ENCODE measurements at regions not wholly inside any gene's neighbourhood (a gene's known extent, or its start where the extent isn't known, plus 50 kb on each side); places are given as distances from the start of the nearest gene placed in this dataset.
A peak's percentile ranks its signal among the peaks of the same experiment; 100 is the strongest.

DNA sequence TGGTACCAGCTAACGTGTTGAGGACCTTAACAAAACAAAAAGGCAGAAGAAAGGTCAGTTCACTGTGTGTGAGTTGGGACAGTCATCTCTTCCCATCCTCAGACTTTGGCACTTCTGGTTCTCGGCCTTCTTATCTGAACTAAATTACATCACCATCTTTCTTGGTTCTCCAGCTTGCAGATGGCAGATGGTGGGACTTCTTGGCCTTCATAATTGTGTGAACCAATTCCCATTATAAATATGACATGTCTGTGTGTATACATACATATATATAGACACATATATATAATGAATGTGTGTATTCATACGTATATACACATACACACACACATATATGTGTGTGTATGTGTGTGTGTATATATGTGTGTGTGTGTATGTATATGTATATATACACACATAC is 301.2 kb upstream of the TRIB2 start:
- intact Hi-C loops (cut with DNase I), result loop anchor here (5.0 kb wide), 1 partner anchor 307 kb away; no protein-coding TSS in a partner anchor

DNA sequence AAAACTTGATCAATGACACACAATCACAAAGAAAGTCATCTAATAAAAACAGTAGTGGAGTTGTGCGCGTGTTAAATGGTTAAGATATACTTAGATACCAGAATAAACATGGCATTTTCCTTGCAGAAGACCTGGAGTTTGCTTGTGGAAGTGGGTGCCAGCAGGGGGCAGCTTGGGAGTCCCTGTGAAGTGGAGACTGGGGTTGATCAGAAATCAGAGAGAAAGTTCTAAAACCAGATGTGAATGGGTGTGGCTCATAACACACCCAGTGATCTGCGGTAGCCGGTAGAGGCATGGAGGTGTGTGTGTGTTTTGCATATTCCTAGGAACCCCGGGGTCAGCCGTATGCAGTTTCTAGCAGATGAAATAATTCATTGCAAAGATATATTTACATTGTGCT is 300.1 kb upstream of the TRIB2 start:
- peak in 2 of 10 donors; percentile 14 to 70 for DNase-seq
- intact Hi-C loops (cut with DNase I), result loop anchor here (5.0 kb wide), 1 partner anchor 306 kb away; no protein-coding TSS in a partner anchor

More for the DNA sequence above, 301.2 kb upstream of the TRIB2 start:
- DNase-seq, result no peak

DNA sequence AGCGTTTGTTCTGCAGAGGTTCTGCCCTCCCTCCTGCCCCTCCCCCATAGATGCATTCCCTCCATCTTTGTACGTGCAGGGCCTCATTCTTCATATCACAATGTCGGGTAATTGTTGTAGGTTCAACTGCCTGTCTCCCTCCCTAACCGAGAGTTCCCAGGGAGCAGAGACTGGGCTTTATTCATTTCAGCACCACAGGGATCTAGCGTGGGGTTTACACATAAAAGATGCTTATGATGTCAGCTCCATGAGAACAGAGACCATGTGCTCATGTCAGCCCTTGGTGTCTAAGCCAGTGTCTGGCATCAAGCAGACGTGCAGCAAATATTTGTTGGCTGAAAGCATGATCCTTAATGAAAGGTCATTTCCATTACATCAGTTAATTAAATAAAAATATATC is 298.9 kb upstream of the TRIB2 start:
- DNase-seq, result no peak
- intact Hi-C loops (cut with DNase I), result loop anchor here (5.0 kb wide), 1 partner anchor 305 kb away; no protein-coding TSS in a partner anchor

DNA sequence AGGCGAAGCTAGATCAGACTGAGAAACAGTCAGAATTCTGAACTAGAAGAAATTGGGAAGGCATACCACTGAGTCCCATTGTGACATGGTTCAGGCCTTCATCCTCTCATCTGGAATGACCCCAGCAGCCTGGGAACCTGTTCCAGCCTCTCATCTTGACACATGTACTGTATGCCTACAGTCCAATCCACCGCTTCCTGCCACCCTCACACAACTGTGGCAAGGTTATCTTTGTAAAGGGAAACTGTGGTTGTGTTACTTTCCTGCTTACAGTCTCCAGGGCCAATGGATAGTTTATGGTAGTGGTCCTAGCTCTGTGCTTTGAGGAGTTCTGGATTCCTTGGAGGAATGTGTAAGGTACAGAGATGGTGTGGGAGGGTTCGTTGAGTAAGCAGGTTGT is 296.9 kb upstream of the TRIB2 start:
- no peak for DNase-seq
- intact Hi-C loops (cut with DNase I), result loop anchor here (5.0 kb wide), 1 partner anchor 302 kb away; no protein-coding TSS in a partner anchor

DNA sequence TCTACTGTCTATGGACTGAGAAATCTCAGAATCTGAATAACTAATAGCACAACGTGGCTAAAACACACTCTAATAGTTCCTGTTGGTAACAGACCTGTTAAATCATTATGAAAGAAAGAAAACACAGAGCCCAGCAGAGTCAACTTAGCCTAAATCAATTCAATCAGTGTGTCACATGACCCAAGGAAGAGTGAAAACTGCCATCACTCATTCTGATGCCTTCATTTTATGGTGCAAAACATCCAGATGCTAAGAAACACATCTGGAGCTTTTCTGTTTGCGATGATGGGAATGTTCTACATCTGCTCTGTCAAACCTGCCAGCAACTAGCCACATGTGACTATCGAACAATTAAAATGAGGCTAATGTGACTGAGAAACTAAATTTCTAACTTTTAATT is 295.7 kb upstream of the TRIB2 start:
- intact Hi-C loops (cut with DNase I), result no loop called here
- DNase-seq, result no peak

DNA sequence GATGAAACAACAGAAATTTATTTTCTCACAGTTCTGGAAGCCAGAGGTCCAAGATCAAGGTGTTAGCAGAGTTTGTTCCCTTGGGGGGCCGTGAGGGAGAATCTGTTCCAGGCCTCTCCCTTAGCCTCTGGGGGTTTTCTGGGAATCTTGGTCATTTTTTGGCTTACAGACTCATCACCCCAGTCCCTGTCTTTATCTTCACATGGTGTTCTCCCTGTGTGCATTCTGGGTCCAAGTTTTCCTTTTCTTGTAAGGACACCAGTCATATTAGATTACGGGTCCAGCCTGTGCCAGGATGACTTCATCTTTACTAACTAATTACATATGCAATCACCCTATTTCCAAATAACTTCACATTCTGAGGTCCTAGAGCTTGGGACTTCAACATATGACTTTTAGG is 292.5 kb upstream of the TRIB2 start:
- no peak for DNase-seq
- intact Hi-C loops (cut with DNase I), result no loop called here

DNA sequence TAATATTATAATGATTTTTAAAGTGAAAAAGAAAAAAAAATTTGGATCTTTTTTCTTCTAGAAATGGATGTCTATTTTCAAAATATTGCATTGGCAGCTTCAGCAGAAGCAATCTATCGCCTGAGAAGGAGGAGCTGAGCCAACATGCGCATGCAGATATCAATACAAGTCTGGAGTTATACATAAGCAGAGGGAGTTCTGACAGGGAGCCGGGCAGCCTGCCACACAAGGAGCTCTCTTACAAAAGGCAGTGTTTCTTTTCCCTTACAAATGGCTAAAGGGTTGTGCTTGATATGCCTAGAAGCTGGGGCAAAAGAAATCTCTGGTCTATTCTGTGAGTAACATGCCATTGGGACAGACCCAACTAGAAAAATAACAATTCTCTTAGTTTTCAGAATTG is 291.9 kb upstream of the TRIB2 start:
- intact Hi-C loops (cut with DNase I), result no loop called here
- DNase-seq, result peak in 9 of 10 donors; percentile 23 to 91 (median 50)

DNA sequence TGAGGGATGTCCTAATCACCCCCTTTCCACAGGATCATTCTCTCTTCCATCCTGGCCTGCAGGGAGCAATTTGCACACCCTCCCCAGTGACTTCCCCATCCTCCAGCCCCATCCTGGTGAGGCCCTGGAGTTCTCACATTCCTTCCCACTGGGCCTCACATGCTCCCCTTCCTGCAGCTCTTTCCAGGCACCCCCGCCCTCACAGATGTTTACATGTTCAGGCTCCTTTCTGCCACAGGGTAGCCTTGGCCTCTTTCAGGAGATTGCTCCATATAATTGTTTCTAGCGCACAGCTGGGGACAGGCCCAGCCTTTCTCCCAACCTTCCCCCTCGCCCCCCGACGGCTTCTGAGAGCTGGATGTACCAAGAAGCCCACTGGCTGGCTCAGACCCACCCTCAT is 288.4 kb upstream of the TRIB2 start:
- intact Hi-C loops (cut with DNase I), result no loop called here

DNA sequence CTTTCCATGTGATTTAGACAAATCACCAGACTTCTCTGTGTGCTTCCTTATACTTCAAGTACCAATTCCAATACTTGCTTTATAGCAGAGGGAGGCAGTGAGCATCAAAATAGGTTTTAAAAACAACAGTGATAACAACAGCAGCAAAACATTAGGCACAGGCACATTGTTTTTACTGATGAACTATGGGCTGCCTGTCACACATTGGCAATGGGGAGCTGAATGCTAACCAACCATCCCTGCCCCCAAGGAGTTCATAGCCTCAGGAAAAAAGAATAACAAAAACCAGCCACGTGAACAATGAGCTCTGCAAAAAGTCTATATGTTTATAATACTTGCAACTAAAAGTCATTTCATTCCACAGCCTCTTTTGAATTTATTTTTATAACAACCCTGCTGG is 287.9 kb upstream of the TRIB2 start:
- intact Hi-C loops (cut with DNase I), result no loop called here
- DNase-seq, result no peak

More for the DNA sequence above, 288.4 kb upstream of the TRIB2 start:
- DNase-seq, result peak in 1 of 10 donors; percentile 36

DNA sequence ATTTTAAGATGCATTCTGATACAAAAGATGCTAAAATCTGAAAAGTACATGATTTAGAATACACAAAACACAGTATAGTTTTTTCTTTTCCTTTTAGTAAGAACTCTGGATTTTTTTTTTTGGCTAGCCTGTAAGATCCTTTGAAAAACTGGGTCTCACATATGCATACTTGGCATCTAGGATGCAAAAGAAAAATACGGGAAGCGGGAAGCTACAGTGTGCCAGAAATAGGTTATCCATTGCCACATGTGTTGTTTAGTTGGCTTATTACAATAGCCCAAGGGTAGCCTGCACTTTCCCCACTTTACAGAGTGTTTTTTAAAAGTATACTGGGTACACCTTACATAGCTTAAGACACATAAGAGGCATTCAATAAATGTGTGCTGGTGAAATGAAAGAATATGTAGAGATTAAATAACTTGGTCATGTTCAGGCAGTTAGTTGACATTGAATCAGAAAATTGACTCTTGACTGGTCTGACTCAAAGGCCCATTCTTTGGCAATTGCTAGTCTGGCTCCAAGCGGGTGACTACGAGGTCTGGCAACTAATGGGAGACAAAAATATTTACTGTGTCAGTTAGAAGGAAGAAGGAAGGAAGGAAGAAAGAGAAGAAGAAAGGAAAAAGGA is 286.8 kb upstream of the TRIB2 start:
- intact Hi-C loops (cut with DNase I), result no loop called here
- no peak for DNase-seq

DNA sequence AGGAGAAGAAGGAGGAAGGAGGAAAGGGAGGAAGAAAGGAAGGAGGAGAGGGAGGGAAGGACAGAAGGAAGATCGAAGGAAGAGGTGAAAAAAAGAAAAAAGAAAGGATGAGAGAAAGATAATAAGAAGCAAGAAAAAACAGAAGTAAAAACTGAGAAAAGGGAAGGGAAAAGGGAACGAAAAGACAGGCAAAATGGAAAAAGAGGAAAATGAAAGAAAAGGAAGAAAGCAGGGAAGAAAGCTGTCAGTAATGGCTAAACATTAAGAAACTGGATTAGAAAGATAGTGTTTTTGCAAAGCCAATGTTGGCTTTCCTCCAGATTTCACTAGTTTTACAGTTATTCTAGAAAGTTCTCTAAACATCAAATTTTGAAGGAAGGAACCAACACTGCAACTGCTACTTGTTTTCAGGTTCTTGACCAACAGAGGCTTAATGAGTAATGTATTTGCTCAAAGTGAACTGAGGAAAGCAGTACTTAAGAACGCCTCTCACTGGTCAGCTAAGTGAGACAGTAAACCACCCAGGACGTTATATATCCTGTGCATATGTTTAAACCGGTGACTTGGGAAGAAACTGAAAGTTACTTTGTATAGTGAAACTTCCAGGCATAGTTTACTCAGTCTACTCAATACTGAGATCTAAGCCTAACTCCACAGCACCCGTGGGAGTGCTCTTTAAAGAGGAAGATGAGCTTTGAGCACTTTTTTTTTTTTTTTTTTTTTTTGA is 286.2 kb upstream of the TRIB2 start:
- DNase-seq, result no peak
- intact Hi-C loops (cut with DNase I), result no loop called here

DNA sequence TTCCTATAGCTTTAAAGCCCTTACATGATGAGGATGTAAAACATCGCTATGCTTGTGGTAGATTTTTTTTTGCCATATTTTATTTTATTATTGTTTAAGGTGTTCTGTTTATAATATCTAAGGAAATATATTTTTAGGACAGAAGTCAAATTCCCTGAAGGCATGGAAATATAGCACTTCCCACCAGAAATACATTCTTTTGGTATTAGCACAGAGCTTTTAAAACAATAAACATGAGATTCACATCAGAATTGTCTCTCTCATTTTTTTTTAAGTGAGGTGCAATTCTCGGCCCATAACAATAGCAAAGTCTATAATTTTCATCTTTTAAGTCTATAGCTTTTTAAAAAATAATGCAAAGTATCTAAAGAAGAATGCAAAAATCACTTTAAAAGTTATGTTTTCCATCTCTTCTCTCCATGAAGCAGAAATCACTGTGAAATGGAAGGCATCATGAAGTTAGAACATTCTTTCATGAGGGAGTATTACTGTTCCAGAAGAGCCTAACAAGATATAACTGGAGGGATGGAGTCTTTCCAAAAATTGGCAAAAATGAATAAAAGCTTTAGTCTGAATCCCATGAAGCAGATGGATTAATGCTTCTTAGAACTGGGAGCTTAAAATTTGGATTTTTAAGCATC is 283.6 kb upstream of the TRIB2 start:
- no peak for DNase-seq

DNA sequence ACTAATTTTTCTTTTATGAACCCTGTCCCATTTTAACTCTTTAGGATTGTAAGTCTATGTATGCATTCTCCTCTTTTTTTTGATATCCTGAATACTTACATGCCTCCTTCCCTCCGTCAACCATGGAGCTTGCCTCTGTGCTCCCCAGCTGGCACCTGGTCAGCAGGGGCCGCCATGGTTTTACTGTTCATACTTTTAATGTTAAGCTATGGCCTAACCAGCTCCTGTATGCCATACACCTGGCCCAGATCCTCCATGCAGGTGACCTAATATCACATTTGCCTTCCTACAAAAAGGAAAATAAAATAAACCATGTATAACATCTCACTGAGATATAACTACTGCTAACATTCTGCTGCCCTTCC is 283.1 kb upstream of the TRIB2 start:
- no peak for DNase-seq
- intact Hi-C loops (cut with DNase I), result no loop called here

More for the DNA sequence above, 283.6 kb upstream of the TRIB2 start:
- intact Hi-C loops (cut with DNase I), result no loop called here

DNA sequence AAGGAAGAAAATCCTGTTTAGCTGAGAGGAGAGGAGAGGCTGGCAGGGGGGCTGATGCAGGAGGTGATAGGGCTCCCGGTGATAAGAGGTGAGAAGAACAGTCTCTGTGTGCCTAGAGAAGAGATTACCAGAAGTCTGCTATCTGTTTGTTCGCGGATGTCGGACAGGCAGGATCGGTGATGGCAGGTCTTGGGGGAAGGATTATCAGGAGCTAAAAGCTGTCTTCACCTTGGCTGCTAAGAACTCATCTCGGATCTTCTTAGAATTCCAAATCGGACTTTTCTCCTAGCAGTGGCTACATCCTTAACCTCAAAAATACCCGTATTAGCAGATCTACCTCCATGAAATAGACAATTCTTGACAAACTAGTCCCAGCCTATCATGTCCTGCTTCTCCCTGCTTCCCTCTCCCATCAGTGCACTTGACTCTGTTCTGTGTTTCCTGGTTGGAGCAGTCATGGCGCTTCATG is 282.1 kb upstream of the TRIB2 start:
- no peak for DNase-seq
- intact Hi-C loops (cut with DNase I), result no loop called here

DNA sequence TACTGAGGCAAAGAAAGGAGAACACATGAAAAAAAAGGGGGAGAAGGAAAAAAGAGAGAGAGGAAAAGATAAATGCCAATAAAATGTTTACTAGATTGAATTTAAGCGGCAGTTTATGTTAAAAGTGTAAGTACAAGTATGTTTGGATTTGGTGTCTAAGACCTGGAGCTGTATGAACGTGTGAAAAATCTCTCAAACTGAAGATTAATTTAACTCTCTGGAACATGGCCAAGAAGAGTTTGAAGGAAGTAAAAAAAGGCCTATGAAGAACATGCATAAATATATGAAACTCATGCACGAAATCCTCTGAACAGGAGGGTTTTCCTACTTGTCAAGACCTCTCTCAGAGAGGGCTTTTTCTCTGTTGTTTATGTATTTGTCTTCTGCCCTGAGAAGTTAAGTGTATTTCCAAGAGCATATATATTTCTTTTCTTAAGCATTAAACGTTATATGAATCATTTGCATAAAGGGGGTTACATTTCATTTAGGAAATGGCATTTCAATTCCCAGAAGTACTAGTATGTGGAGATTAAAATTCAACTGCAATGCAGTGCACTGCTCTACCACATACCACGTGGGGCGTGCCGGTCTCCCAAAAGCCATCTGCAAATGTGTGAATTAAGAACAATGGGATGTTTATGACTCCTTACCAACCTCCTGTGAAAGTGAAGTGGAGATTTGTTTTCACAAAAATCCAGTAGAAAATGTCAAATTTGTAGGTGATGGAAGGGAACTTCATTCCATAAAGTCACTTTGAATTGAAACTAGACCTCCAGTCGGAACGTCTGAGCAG is 281.1 kb upstream of the TRIB2 start:
- intact Hi-C loops (cut with DNase I), result no loop called here
- no peak for DNase-seq

DNA sequence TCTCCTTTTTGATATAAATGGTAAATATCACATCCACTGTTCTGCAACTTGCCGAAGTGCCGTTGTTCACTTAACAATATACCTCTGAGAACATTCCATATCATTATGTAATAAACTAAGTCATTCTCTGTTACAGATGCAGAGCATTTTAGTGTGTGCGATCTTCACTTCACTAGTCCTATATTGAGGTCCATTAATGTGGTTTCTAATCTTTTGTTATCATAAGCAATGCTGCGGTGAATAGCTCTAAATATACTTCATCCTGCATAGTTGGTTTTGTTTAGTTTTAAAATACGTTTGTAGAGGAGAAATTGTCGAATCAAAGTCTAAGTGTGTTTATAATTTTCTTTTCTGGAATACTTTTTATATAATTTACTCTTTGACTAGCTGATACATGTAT is 280.3 kb upstream of the TRIB2 start:
- intact Hi-C loops (cut with DNase I), result no loop called here
- DNase-seq, result no peak

DNA sequence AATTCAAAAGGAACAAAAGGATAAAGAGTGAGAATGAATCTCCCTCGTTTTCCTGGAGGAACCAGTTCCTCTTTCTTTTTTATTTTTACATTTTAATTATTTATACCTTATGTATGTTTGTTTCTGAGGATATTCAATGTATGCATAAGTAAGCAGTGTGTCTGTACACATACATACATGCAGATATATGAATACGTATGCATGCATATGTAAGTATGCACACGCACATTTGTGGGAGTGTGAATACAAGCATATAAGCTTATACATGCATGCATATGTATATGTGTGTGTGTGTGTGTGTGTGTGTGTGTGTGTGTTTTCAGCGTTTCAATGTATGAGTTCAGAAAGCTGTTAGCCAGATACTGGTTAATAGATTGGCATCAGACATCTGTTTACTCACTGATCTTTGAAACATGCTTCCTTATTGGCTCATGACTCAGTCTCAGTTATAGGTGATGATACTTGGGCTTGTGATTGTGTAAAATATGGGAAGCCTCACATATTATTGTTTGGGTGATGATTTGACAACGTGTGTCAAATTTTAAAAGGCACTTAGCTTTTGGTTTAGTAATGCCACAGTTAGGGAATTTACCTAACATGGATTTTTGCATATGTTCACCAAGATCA is 279.7 kb upstream of the TRIB2 start:
- intact Hi-C loops (cut with DNase I), result no loop called here

DNA sequence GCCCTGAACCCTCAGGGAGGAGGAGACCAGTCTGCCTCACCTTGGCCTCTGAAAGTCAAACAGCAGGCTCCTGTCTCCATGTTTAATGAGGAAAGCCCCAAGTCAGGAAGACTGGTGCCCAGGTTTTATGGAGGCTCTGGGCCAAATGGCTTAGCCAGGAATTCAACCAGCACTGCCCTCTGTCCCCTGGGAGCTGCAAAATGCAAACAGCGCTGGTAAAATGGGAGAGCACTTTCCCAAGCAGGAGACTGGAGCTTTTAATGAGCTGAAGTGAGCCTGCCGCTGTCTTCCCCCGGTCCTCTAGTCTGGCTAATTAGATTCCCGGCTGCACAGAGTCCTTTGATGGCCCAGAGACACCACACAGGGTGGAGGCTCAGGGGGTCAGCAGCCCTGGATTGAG is 276.0 kb upstream of the TRIB2 start:
- intact Hi-C loops (cut with DNase I), result no loop called here
- DNase-seq, result no peak

More for the DNA sequence above, 279.7 kb upstream of the TRIB2 start:
- DNase-seq, result no peak

DNA sequence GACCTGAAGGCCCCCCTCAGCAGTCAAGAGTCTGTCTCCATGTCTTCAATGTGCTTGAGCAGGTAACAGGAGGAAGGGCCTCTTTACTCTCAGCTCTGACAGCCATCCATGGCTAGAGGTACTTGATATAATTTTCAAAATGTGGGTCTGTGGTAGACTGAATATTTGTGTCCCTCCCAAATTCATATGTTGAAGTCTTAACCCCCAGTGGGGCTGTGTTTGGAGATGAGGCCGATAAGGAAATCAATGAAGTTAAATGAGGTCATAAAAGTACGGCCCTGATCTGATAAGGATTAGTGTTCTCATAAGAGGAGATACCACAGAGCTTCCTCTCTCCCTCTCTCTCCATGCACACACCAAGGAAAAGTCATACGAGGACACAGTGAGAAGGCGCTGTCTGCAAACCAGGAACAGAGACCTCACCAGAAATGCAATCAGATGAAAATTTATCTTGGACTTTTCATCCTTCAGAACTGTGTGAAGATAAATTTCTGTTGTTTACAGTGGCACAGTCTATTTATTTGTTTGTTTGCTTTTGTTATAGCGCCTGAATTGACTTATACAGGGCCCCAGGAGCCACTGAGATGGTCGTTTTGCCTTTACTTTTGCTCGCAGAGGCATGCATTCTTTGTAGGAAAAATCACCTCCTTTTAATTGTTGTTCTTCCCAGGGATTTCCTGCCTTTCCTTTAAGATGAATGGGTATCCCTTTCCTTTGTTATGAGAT is 274.8 kb upstream of the TRIB2 start:
- intact Hi-C loops (cut with DNase I), result no loop called here
- no peak for DNase-seq

DNA sequence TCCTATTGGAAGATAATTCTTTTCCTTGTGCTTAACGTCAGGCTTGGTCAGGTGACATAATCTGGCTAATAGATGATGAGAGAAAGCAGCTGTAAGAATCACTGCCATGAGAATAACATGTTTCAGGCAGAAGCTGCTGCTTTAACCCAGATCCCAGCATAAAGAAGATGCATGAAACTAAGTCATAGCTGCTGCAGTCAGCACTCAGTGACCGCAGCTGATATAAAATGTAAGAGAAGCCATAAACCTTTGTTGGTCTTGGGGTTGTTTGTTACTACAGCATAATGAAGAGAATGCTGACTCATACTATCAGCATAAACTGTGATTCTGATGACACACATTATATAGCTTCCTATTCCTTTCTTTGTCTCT is 274.3 kb upstream of the TRIB2 start:
- DNase-seq, result no peak

More for the DNA sequence above, 274.3 kb upstream of the TRIB2 start:
- intact Hi-C loops (cut with DNase I), result no loop called here
